ENCODE measurements at regions not wholly inside any gene's neighbourhood (a gene's known extent, or its start where the extent isn't known, plus 50 kb on each side); places are given as distances from the start of the nearest gene placed in this dataset.

- CTCF ChIA-PET, result no interaction called here
- no peaks in the 10 kb centered on the region for H3K9me2 ChIP-seq
- H3K4me2 ChIP-seq, result no peak overlapping the region
- H3K79me2 ChIP-seq (ENCODE audit: insufficient read depth), result no peaks in the 10 kb centered on the region
- no peak overlapping the region for H3K4me3 ChIP-seq (ENCODE audit: low read depth in 2 of 2, low read length in 1 of 2)
- H3K36me3 ChIP-seq (replicated peaks in 1 of 2; ENCODE audit: control insufficient read depth in 1 of 2, insufficient read depth in 2 of 2, low read length in 1 of 2), result no peaks in the 10 kb centered on the region
- WGBS (ENCODE audit: low lambda C conversion rate), result 65% methylated on average over 9 of the region's 9 CpGs
- no peak overlapping the region for H2AFZ ChIP-seq (ENCODE audit: low read depth)
- H3K27me3 ChIP-seq (ENCODE audit: insufficient read depth), result no peaks in the 10 kb centered on the region
- no peaks in the 10 kb centered on the region for H3K9me3 ChIP-seq
- DNase-seq, result no peak
- H3K9ac ChIP-seq, result no peak overlapping the region
- no peaks in the 10 kb centered on the region; a peak in 1 of 4 replicates for H3K4me1 ChIP-seq (ENCODE audit: control insufficient read depth in 1 of 2, insufficient read depth in 2 of 2, low read depth in 1 of 2, low read length in 1 of 2)
- no peaks in the 10 kb centered on the region for H3F3A ChIP-seq (replicated peaks; ENCODE audit: insufficient read depth)
- TF ChIP-seq JUND (IDR thresholded peaks at IDR 0.05) (no peak), NFIC (IDR thresholded peaks at IDR 0.05; ENCODE audit: borderline replicate concordance) (no peak), YY1 (IDR thresholded peaks at IDR 0.05; ENCODE audit: low read depth) (no peak), IRF3 (IDR thresholded peaks at IDR 0.05; ENCODE audit: low read depth, low read length) (no peak), USF1 (IDR thresholded peaks at IDR 0.05; ENCODE audit: borderline replicate concordance, low read depth) (no peak), RXRA (IDR thresholded peaks at IDR 0.05; ENCODE audit: borderline replicate concordance, low read depth) (no peak), FOXJ3 (CRISPR knock-in tag; IDR thresholded peaks at IDR 0.05) (no peak), TCF12 (IDR thresholded peaks at IDR 0.05) (no peak), FOXM1 (IDR thresholded peaks at IDR 0.05; ENCODE audit: low read depth) (no peak), NRF1 (IDR thresholded peaks at IDR 0.05; ENCODE audit: low read depth, low read length) (no peak), RAD21 (IDR thresholded peaks at IDR 0.05; ENCODE audit: low read length) (no peak), GABPA (IDR thresholded peaks at IDR 0.05; ENCODE audit: low read depth) (no peak), SMC3 (IDR thresholded peaks at IDR 0.05; ENCODE audit: low read depth, low read length) (no peak), GATA2 (CRISPR knock-in tag; IDR thresholded peaks at IDR 0.05) (no peak), EZH2phosphoT487 (IDR thresholded peaks at IDR 0.05; ENCODE audit: borderline replicate concordance, low read depth) (no peak), USF2 (IDR thresholded peaks at IDR 0.05; ENCODE audit: borderline replicate concordance, low read depth, low read length) (no peak)
- no peaks in the 10 kb centered on the region for H4K20me1 ChIP-seq (ENCODE audit: insufficient read depth)
- POLR2A ChIA-PET, result interaction anchor here (0.6 kb wide), 1 partner anchor 92 kb away, joined by 3 read pairs; no protein-coding TSS in a partner anchor
- no peak overlapping the region for H3K27ac ChIP-seq (ENCODE audit: low read depth in 2 of 2, low read length in 1 of 2)
Observed at GRCh38 chr14:89681086-89682018, 264.3 kb upstream of the FOXN3 start.
